HG02852 (cell line): ENCODE measurements at regions not wholly inside any gene's neighbourhood (a gene's known extent, or its start where the extent isn't known, plus 50 kb on each side); places are given as distances from the start of the nearest gene placed in this dataset.
"Not testable (repeated sequence)": the region's sequence is repeated elsewhere in the genome, so short reads cannot be mapped to it uniquely, and the experiment has no call there.

Experiments used
- ATAC-seq: cut with Tn5 transposase; IDR thresholded peaks from one replicate; pipeline ENCODE4 v1.9.1; 2021; ENCODE audit warnings: mild to moderate bottlenecking, moderate library complexity; ENCODE audit not compliant: unreplicated experiment

DNA sequence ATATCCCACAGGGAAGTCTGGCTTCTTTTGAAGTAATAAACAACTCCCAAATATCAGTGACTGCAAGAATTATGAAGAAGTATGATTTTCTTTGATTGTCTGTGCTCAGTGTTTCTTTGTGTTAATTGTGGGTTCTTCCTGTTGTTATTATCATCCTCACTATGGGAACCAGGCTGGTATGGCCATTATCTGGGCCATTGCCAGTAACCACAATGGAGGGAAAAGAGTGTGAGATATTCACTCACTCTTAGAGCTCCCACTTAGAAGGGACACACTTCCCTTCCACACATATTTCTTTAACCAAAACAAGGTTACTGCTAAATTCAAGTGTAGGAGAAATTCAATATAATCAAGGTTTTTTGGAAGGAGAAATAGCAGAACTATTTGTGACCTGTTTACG lies 503.7 kb downstream of the SLC6A15 start:
- ATAC-seq, result no peak

DNA sequence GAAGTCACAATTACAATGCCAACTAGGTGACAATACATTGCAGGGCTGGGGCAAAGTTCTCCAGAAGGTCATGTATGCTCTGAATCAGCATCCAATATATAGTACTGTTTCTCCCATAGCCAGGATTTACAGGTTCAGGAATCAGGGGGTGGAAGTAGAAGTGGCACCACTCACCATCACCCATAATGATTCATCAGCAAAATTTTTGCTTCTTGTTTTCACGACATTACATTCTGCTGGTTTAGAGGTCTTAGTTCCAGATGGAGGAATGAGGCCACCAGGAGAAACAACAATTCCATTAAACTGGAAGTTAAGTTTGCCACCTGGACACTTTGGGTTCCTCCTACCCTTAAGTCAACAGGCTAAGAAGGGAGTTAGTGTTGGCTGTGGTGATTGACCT lies 505.9 kb downstream of the SLC6A15 start:
- not testable (repeated sequence) for ATAC-seq

DNA sequence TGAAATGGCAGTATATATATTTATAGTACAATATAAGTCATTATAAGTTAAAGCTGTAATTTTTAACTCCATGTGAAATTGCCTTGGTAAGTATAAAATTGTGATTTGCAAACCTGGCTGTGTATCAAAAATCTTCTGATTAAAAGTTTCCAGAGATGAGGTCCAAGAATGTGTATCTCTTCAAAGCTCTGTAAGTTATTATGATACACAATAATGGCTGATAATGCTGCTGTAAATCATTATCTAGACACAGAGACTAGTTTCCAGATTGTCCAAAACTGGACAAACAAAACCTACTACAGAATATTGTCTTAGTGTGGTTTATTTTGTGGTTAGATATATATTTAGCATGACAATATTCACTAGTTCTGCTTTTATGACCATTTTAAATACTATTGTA lies 514.8 kb downstream of the SLC6A15 start:
- no peak for ATAC-seq

DNA sequence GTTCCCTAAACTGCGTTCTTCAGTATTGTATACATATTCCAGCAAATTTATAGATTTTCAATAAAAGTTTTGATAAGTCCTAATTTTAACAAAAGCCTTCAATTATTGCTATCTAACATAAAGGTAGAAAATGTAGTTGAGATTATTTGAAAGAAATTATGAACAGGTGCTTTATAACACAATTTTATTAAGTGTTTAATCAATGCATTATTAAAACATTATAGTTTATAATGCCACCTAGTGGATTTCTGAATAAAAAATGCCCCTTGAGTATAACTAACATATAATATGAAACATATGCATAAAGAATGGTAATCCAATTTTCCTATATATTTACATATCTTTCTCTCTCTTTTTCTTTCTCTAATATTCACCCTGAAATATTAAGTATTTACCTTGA lies 515.3 kb downstream of the SLC6A15 start:
- no peak for ATAC-seq

DNA sequence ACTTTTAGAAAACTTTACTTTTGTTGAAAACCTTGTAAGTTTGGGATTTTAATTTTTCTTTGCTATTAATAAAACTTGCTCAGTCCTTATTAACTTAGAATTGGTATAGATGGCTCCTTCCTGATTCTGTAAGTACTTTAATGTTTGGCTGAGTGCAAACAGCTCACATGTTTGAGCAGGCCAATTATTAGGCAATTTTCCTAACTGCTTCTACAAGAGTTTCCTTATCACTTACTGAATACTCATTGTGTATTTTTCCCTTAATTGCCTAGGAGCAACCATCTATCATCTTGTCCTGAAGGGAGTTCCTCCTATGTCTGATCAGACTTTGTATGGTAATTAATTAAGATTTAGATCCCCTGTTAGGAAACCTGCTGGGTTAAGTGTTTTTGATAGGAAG lies 521.4 kb downstream of the SLC6A15 start:
- not testable (repeated sequence) for ATAC-seq

DNA sequence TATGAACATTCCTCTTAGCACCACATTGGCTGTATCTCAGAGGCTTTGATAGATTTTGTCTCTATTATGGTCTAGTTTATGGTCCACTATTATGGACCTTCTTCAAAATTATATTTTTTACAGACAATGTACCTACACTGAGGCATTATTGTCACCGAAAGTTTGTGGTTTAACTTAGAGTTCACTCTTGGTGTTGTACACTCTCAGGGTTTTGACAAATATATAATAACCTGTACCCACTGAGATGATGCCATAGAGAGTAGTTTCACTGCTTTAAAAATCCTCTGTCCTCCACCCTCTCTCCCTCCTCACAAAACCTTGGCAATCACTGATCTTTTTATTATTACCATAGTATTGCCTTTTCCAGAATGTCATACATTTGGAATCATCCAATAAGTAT lies 528.2 kb downstream of the SLC6A15 start:
- ATAC-seq, result no peak

DNA sequence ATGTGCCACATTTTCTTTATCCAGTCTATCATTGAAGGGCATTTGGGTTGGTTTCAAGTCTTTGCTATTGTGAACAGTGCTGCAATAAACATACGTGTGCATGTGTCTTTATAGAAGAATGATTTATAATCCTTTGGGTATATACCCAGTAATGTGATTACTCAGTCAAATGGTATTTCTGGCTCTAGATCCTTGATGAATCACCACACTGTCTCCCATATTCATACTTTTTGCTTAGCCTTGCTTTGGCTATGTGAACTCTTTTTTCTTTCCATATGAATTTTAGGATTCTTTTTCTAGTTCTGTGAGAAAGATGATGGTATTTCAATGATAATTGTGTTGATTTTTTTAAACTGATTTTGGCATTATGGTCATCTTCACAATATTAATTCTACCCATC lies 530.1 kb downstream of the SLC6A15 start:
- ATAC-seq, result not testable (repeated sequence)

DNA sequence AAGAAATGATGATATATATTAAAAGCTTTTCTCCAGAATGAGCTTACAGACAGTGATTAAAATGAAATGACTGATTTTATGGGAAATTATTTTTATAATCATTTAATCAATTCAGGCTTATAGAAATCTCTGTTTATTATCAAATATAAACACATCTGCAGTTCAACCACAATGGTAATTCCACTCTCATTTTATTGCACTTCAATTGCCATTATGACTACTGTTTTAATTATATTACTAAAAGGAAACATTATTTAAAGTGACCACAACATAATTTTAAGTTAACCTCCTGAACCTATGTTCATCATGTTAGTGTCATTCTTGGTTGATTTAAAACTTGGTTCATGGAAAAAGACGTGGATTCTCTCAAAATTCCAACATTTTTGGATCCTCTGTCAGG lies 536.3 kb downstream of the SLC6A15 start:
- no peak for ATAC-seq

DNA sequence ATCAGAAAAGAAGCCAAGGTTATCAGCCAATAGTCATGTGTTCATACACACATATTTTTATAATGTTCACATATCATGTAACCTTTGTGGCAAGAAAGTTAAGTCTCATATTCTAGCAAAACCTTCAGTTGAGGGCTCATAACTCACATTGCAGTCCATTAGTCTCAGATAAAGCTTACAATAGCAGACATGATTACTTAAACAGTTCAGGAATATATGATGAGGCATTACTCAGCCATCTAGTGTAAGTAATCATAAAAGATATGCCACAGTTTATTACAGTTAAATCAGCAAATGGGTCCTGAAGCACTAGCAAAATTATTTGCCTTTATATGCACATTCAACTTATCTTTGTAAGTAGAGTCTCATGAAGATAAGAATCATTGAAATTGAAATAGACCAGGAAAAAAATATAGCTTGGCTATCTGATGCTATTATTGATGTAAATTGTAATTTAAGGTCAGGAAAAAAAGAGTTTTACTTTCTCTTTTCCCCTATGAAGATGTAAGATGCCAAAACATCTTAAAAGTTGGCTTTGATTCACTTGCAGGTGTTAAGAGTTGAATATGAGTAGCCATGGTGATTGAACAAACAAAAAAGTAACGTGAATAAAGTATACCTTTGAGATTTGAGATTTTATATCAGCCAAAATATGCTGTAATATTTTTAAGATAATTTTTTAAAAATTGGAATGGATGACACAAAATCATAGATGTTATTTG lies 537.0 kb downstream of the SLC6A15 start:
- no peak for ATAC-seq

DNA sequence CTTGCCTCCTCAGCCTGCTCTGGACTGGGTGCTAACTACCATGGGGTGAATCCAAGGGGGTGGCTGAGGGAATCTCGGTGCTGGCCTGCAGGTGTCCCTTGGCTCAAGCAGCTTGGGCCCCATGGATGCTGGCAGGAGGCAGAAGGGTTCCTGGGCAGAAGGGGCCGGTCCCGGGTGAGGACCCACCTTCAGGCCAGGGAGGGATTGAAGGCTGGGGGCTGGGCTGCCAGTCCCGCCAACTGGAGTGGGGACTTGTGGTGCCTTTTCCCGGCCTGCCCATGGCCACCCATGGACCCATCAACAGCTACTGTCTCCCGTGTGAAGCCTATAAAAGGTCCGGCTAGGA lies 550.1 kb downstream of the SLC6A15 start:
- no peak for ATAC-seq

DNA sequence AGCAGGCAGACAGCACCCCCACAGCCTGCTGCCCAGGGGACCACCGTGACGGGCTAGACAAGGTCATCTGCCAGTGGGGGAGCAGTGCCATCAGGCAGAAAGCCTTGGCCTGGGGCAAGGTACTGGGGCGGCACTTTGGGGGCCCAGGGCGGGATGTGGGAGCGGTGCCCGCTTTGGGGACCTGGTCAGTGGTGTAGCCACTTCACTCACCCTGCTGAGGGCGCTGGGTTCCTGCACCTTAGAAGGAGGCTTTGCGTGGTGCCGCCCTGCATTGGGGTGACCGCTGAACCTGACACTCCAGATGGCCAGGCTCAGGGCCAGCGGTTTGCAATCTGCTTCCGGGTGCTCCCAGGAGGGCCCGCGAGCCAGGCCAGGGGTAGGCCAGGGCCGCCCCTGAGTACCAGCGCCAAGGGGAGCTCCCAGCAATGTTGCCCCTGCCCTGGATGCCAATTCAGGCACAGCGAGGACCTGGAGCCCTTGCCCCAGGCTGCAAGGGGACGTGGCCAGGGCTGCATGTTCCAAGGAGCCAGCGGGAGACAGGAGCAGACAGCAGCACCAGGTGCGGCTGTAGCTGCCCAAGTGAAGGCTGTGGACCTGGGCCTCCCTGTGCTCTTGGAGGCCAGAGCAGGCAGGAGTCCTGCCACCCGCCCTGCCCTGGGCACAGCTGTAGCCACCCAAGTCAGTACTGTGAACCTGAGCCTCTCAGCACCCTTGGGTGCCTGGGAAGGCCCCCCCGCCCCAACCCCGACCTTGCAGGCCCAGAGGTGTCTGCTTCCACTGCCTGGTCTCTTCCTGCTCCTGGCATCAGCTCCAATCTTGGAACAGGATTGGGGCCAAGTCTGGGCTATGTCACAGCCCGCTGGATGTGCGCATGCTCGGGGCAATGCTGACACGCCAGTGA lies 550.7 kb downstream of the SLC6A15 start:
- ATAC-seq, result no peak

DNA sequence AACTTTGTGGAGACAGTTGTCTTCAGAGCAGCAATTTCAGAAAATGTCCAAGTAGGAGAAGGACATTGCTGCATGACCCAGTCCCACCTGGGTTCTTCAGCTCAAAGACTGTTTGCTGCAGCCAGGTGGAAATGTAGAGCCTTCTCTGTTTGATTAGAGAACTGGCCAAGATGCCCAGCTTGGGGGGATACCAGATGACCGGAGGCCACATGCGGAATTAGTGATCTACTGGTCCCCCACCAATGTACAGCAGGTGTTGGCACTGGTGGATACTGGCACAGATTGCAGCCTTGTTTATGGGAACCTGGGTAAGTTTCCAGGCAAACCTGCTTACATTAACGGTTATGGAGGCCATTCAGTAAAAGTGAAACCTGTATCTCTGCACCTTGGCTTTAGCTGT lies 555.3 kb downstream of the SLC6A15 start:
- no peak for ATAC-seq

DNA sequence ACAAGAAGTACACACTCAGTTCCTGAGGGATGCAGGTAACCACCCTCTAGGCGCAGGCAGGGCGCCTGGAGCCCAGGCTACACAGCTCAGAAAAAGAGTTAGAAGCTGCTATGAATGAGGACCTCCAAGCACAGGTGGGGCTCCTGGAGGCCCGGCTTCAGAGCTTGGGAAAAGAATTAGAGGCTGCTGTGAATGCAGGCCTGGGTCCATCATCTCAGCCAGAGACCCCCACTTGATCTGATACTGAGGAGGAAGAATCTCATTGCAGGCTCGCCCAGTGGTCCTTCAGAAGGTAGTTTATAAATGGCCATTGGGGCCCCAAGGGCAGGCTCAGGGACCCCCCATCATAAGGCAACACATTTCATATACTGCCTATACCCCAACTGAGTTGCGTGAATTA lies 556.4 kb downstream of the SLC6A15 start:
- ATAC-seq, result no peak

DNA sequence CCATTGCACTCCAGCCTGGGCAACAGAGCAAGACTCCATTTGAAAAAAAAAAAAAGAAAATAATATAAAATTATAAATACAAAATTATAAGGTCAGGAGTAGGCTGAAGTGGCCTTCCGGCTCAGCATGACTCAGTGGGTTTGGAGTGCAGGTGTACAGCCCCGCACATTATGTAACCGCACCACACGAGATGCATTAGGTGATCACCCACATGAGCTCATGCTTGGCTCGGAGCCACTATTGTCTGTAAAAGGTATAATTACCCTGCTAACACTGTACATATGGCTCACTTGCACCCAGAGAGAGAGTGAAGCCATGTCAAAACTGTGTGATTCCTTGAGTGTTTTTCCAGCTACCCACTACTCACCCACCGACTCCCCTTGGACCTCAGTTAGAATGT lies 557.0 kb downstream of the SLC6A15 start:
- no peak for ATAC-seq

DNA sequence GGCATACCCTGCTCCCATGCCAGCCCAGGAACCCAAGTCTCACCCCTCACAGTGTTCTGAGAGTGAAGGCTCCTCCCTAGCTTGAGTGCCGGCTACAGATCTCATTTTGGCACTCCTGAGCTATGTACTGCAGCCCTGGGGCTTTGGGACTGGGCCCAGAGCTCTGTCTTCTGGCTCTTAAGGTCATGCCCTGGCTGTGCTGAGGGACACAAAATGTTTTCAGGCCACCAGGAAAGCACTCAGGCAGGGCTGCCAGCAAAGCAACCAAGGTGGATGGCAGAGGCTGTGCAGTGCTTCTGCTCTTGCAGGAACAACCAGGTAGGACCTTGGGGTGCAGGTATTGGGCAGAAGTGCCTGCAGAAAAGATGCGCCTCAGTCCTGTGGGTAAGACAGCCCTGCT lies 564.0 kb downstream of the SLC6A15 start:
- ATAC-seq, result no peak

DNA sequence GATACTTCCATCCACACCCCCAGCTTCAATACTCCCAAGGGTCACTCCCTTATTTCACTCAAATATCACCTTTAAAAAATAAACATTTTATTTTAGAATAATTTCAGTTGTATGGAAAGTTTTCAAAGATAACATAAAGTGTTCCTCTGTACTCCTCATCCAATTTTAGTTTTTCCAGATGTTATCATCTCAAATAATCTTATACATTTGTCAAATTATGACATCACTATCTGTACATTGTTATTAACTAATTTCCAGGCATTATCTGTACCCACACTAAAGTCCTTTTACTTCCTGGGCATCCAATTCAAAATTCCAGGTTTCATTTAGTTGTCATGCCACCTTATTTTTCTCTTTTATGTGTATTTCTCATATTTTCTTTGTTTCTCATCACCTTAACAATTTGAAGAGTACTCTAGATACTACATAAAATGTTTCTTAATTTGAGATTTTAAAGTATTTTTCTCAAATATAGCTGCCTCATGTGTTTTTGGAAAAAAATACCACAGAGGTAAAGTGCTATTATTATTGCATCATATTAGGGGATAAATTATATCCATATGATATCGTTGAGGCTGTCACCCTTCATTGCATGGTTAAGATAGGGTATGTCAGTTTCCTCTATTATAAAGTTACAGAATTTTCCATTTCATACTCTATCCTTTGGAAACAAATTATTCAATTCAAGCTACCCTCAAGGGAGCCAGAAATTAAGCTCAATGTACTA lies 571.0 kb downstream of the SLC6A15 start:
- no peak for ATAC-seq

DNA sequence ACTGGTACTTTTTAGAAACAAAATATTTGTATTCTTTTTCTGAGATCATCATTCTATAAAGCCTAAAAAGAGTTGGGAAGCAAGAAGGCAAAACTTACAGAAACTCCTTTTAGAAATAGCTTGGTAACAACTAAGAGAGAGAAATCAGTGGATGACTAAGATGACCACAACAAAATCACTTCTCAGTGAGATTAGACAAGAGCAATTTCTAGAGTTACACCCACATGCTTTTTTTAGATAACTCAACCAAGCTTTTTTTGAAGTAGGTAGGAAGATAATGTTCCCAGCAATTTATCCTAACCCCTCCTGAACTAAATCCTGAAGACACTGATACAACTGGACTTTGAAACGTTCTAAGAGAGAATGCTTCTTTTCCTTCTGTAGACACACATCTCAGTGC lies 576.4 kb downstream of the SLC6A15 start:
- ATAC-seq, result no peak

DNA sequence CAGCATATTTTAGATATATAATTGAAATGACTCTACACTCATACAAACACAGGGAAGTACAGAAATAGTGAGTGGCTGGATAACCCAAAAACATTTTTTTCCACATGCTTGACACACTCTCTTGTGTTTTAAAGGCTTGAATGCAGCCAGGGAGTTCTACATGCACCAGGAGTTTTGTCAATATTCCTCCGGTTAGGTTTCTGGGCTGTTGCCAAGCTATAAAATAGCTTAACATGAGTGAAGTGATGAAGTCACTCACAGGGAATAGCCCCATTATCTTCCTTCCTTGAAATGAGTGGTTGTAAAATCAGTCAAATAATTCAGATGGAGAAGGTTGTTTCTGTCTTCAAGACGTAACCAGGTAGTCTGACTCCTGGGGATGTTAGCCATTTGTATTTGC lies 582.7 kb downstream of the SLC6A15 start:
- ATAC-seq, result no peak

DNA sequence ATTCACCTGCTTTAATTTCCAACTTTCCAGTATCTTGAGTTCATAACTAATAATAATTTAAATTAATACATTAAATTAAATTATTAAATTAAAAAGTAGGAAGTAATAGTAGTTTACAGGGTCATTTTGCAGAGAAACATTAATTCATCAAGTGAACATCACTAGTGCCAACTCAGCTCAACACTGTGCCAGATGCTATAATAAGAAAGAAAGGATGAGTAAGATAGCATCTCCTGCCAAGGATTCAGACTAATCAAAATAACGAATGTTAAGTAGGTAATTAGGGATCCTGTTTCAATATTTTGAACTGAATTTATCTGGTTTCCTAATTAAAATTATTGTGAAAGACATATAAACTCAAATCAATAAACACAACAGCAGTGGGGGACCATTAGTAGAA lies 596.7 kb downstream of the SLC6A15 start:
- no peak for ATAC-seq

DNA sequence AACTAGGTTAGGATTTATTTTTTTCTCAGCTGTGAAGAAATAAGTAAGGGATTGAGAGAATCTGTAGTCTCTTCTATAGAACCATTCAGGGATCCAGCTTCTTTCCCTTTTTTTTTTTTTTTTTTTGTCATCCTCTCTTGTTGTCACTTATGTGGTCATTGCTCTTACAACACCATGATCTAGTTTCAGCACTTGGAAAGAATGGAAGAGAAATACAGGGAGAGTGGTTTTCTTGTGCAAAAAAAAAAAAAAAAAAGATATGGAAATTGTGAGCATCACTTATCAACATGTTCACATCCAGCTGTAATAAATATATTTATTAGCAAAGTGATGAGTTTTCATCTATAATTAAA lies 599.3 kb downstream of the SLC6A15 start:
- no peak for ATAC-seq

DNA sequence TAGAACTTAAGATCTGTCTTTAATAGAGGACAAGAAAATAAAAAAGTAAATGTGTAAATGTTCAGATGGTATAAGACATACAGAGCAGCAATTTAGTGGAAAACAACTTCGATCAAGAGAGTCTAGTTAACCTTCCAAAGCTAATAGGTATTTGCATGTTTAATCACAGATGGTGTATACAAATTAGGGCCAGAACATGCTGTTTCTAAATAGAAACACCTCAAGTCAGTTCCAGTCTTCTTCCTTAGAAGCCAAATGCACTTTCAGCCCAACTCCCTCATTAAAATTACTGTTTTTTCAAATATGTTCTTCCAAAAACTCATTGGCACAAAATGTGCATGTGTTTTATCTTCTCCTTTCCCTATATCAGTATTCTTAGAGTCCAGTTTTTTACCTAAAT lies 604.4 kb downstream of the SLC6A15 start:
- no peak for ATAC-seq

DNA sequence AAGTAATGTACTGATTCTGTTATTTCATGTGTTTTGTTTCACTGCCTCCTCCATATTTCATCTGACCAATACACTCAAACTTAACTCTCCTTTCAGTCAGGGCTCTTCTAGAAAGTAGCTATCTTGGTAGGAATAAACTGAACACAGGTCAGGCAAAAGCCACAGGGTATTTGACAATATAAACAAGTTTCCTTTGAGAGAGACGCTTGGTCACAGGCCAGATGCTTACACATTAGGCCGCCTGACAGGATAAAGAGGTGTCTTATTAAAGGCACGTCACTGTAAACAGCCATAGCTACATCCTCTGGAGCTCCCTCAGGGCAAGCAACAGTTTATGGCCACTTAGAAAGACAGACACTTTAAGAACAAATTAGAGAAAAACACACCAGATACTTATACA lies 607.5 kb downstream of the SLC6A15 start:
- no peak for ATAC-seq
